AG04449 (cell line): ENCODE measurements at regions not wholly inside any gene's neighbourhood (a gene's known extent, or its start where the extent isn't known, plus 50 kb on each side); places are given as distances from the start of the nearest gene placed in this dataset.

Experiments used
- CTCF ChIA-PET: fragments of 350-600 bp; formaldehyde crosslinking; extraction: SDS; loops from one replicate; lab custom pipeline; 2021; ENCODE audit warnings: antibody characterized with exemption; lab: Yijun Ruan, JAX
- POLR2A ChIA-PET: fragments of 400-600, 350-600 bp; formaldehyde crosslinking; extraction: SDS; loops from one replicate; lab custom pipeline; 2020; ENCODE audit warnings: antibody characterized with exemption, inconsistent platforms; lab: Yijun Ruan, JAX
- DNase-seq: peaks from one replicate; pipeline ENCODE4 v3.0.0-alpha.2; 2010; ENCODE audit warnings: low read depth, low spot score
- H3K4me3 ChIP-seq: 2 replicates; pipeline ENCODE4 v1.5.1; 2011; ENCODE audit warnings: low read depth, mild to moderate bottlenecking, control low read depth, low read length
- CTCF ChIP-seq: IDR thresholded peaks from one replicate; pipeline ENCODE4 v1.5.1; 2011; ENCODE audit warnings: mild to moderate bottlenecking, moderate library complexity, low read length, control low read depth, inconsistent platforms; ENCODE audit not compliant: insufficient read depth; ENCODE audit errors: missing control alignments

GRCh38 chr2:204135752-204136151 is 199.2 kb downstream of the ICOS start:
- no peak overlapping the region for H3K4me3 ChIP-seq
- DNase-seq = no peak
- TF ChIP-seq CTCF = no peak
- ChIA-PET POLR2A (no interaction called here), CTCF (interaction anchor here (1.3 to 1.7 kb wide), 2 partner anchors 9 to 1812 kb away, joined by 3 to 8 read pairs; no protein-coding TSS in a partner anchor)

GRCh38 chr2:204138206-204138605 is 201.6 kb downstream of the ICOS start:
- no peak overlapping the region for H3K4me3 ChIP-seq
- POLR2A ChIA-PET = no interaction called here
- no peak for TF ChIP-seq CTCF
- no peak for DNase-seq
- CTCF ChIA-PET = no interaction called here

- no peak for TF ChIP-seq CTCF
- ChIA-PET CTCF (interaction anchor here (1.7 to 1.8 kb wide), 2 partner anchors 9 to 1804 kb away, joined by 3 to 4 read pairs; no protein-coding TSS in a partner anchor), POLR2A (no interaction called here)
- DNase-seq = no peak
- no peak overlapping the region for H3K4me3 ChIP-seq
Measured at GRCh38 chr2:204140246-204140645, 203.7 kb downstream of the ICOS start.

GRCh38 chr2:204143216-204144014 is 206.9 kb downstream of the ICOS start:
- CTCF ChIA-PET = interaction anchor here (1.7 to 2.7 kb wide), 3 partner anchors 9 to 1805 kb away, joined by 3 to 17 read pairs (median 16); no protein-coding TSS in a partner anchor
- TF ChIP-seq CTCF = no peak

GRCh38 chr2:204144492-204144891 is 207.9 kb downstream of the ICOS start:
- POLR2A ChIA-PET = no interaction called here
- no peak for TF ChIP-seq CTCF
- no peak for DNase-seq
- no peak overlapping the region for H3K4me3 ChIP-seq
- CTCF ChIA-PET = interaction anchor here (1.3 to 2.7 kb wide), 10 partner anchors 8 to 1804 kb away, joined by 3 to 17 read pairs (median 4); no protein-coding TSS in a partner anchor

More at GRCh38 chr2:204143216-204144014, 206.9 kb downstream of the ICOS start:
- no peak for DNase-seq
- POLR2A ChIA-PET = no interaction called here
- H3K4me3 ChIP-seq = no peak overlapping the region

GRCh38 chr2:204145263-204145751 is 208.7 kb downstream of the ICOS start:
- DNase-seq = peak; percentile 19
- TF ChIP-seq CTCF = peak; percentile 90
- ChIA-PET CTCF (interaction anchor here (0.6 to 2.7 kb wide), 20 partner anchors 9 to 1803 kb away, joined by 3 to 17 read pairs (median 4); no protein-coding TSS in a partner anchor), POLR2A (no interaction called here)
- 0 out of 2 replicates have a peak overlapping the region, but pooled peaks have one; percentile 9 for H3K4me3 ChIP-seq
